Ascending aorta (tissue), 2 donors: ENCODE measurements at regions not wholly inside any gene's neighbourhood (a gene's known extent, or its start where the extent isn't known, plus 50 kb on each side); places are given as distances from the start of the nearest gene placed in this dataset.
"Not testable (repeated sequence)": the region's sequence is repeated elsewhere in the genome, so short reads cannot be mapped to it uniquely, and the experiment has no call there.

Experiments
- DNase-seq, 2 donors: peaks; one replicate each; pipeline ENCODE4 v3.0.0-alpha.2; 2019; ENCODE audit warnings: low spot score in 2 of 2
- H3K27ac ChIP-seq, 2 donors: fragments of 200-600 bp; sonication (generic); one replicate each; pipeline ENCODE4 v1.5.1; 2016 to 2017; ENCODE audit warnings: mild to moderate bottlenecking in 1 of 2
- H3K27me3 ChIP-seq: fragments of 200-600 bp; sonication (generic); one replicate; pipeline ENCODE4 v1.5.1; 2017
- H3K36me3 ChIP-seq, 2 donors: fragments of 200-600 bp; sonication (generic); one replicate each; pipeline ENCODE4 v1.5.1; 2016
- H3K4me1 ChIP-seq, 2 donors: fragments of 200-600 bp; sonication (generic); one replicate each; pipeline ENCODE4 v1.5.1; 2016 to 2017; ENCODE audit warnings: mild to moderate bottlenecking in 1 of 2
- H3K4me3 ChIP-seq, 2 donors: fragments of 200-600 bp; sonication (generic); one replicate each; pipeline ENCODE4 v1.5.1; 2016 to 2017; ENCODE audit warnings: mild to moderate bottlenecking in 1 of 2
- H3K9me3 ChIP-seq, 2 donors: fragments of 200-600 bp; sonication (generic); one replicate each; pipeline ENCODE4 v1.5.1; 2016
- CTCF ChIP-seq, 3 experiments: fragments of 200-600 bp in 2 of 3; fragments of 450-650 bp in 1 of 3; sonication (generic) in 2 of 3; IDR thresholded peaks; one replicate each; pipeline ENCODE4 v1.5.1; 2016 to 2019; ENCODE audit warnings: antibody characterized with exemption in 3 of 3, mild to moderate bottlenecking in 1 of 3, moderate library complexity in 1 of 3
- intact Hi-C: fragments of 100-400 bp; cut with DNase I; formaldehyde crosslinking; loops from one replicate; pipeline ENCODE4 v1.15.1; 2023

- H3K4me1 ChIP-seq, result no peaks in the 10 kb centered on the region
- H3K27me3 ChIP-seq, result no peaks in the 10 kb centered on the region
- no peak overlapping the region for H3K27ac ChIP-seq
- no peak for TF ChIP-seq CTCF (IDR thresholded peaks at IDR 0.05)
- intact Hi-C loops, result no loop called here
- no peak overlapping the region for H3K4me3 ChIP-seq
- no peaks in the 10 kb centered on the region for H3K9me3 ChIP-seq
- no peaks in the 10 kb centered on the region for H3K36me3 ChIP-seq
- DNase-seq, result no peak
Observed at GRCh38 chr7:81297317-81297716, 378.5 kb upstream of the SEMA3C start.

- no peaks in the 10 kb centered on the region for H3K27me3 ChIP-seq
- H3K27ac ChIP-seq, result no peak overlapping the region
- no peak for DNase-seq
- intact Hi-C loops, result no loop called here
- TF ChIP-seq CTCF (IDR thresholded peaks at IDR 0.05), result no peak
- H3K9me3 ChIP-seq, result no peaks in the 10 kb centered on the region
- H3K4me1 ChIP-seq, result no peaks in the 10 kb centered on the region
- H3K4me3 ChIP-seq, result no peak overlapping the region
- no peaks in the 10 kb centered on the region for H3K36me3 ChIP-seq
Observed at GRCh38 chr7:81296726-81297125, 377.9 kb upstream of the SEMA3C start.

- no peaks in the 10 kb centered on the region for H3K9me3 ChIP-seq
- DNase-seq, result no peak
- H3K4me3 ChIP-seq, result no peak overlapping the region
- no peaks in the 10 kb centered on the region for H3K27me3 ChIP-seq
- H3K4me1 ChIP-seq, result no peaks in the 10 kb centered on the region
- H3K36me3 ChIP-seq, result no peaks in the 10 kb centered on the region
- TF ChIP-seq CTCF (IDR thresholded peaks at IDR 0.05), result no peak
- no peak overlapping the region for H3K27ac ChIP-seq
- intact Hi-C loops, result no loop called here
Observed at GRCh38 chr7:81294897-81295515, 376.2 kb upstream of the SEMA3C start.

GRCh38 chr7:81293806-81294205 lies 375.0 kb upstream of the SEMA3C start:
- intact Hi-C loops, result no loop called here
- H3K9me3 ChIP-seq, result no peaks in the 10 kb centered on the region
- no peak overlapping the region for H3K4me3 ChIP-seq
- no peaks in the 10 kb centered on the region for H3K4me1 ChIP-seq
- H3K27me3 ChIP-seq, result no peaks in the 10 kb centered on the region
- no peak overlapping the region for H3K27ac ChIP-seq
- no peaks in the 10 kb centered on the region for H3K36me3 ChIP-seq
- no peak for TF ChIP-seq CTCF (IDR thresholded peaks at IDR 0.05)
- no peak for DNase-seq

GRCh38 chr7:81286754-81287153 lies 367.9 kb upstream of the SEMA3C start:
- intact Hi-C loops, result not testable (repeated sequence)

GRCh38 chr7:81285142-81285871 lies 366.5 kb upstream of the SEMA3C start:
- Histone ChIP-seq H3K27ac (no peak overlapping the region), H3K36me3 (no peaks in the 10 kb centered on the region), H3K4me3 (no peak overlapping the region), H3K4me1 (no peaks in the 10 kb centered on the region), H3K9me3 (peaks cover 0 to 4% of the 10 kb centered on the region in 2 donors), H3K27me3 (no peaks in the 10 kb centered on the region)
- intact Hi-C loops, result no loop called here
- no peak for DNase-seq
- TF ChIP-seq CTCF (IDR thresholded peaks at IDR 0.05), result no peak

More at GRCh38 chr7:81286754-81287153, 367.9 kb upstream of the SEMA3C start:
- H3K4me3 ChIP-seq, DNase-seq, H3K27me3 ChIP-seq, H3K36me3 ChIP-seq, H3K4me1 ChIP-seq, H3K9me3 ChIP-seq, H3K27ac ChIP-seq: not testable (repeated sequence)
